ENCODE measurements at regions not wholly inside any gene's neighbourhood (a gene's known extent, or its start where the extent isn't known, plus 50 kb on each side); places are given as distances from the start of the nearest gene placed in this dataset.

- Histone ChIP-seq H3K4me2 (ENCODE audit: insufficient read depth, low read length) (no peak overlapping the region), H3K79me2 (ENCODE audit: control insufficient read depth, insufficient read depth, low read length) (no peaks in the 10 kb centered on the region), H3K9me1 (replicated peaks; ENCODE audit: control insufficient read depth, extremely low read depth, insufficient read depth, low read length) (no peaks in the 10 kb centered on the region), H3K9ac (replicated peaks; ENCODE audit: extremely low read depth, insufficient read depth, low read length) (no peak overlapping the region), H3K4me3 (replicated peaks in 1 of 3; ENCODE audit: insufficient read depth in 1 of 3, low read depth in 1 of 3, low read length in 3 of 3) (no peak overlapping the region), H3K27ac (ENCODE audit: insufficient read depth, low read depth, low read length) (no peak overlapping the region), H3K36me3 (ENCODE audit: control insufficient read depth in 2 of 2, extremely low read depth in 1 of 2, insufficient read depth in 2 of 2, low read length in 2 of 2) (no peaks in the 10 kb centered on the region), H3K27me3 (ENCODE audit: control insufficient read depth in 2 of 2, insufficient read depth in 2 of 2, low read length in 2 of 2) (no peaks in the 10 kb centered on the region), H4K20me1 (replicated peaks; ENCODE audit: control insufficient read depth, extremely low read depth, insufficient read depth, low read length) (no peaks in the 10 kb centered on the region), H2AFZ (ENCODE audit: low read depth, low read length) (no peak overlapping the region), H3K9me3 (replicated peaks; ENCODE audit: control insufficient read depth, insufficient read depth, low read length) (no peaks in the 10 kb centered on the region), H3K4me1 (ENCODE audit: control insufficient read depth, extremely low read depth, insufficient read depth, low read length) (peaks cover 4% of the 10 kb centered on the region)
- TF ChIP-seq CTCF (IDR thresholded peaks at IDR 0.05; ENCODE audit: extremely low read depth in 1 of 2, insufficient read depth in 1 of 2, low read depth in 1 of 2, low read length in 2 of 2) (no peak), FOS (IDR thresholded peaks at IDR 0.05; ENCODE audit: borderline replicate concordance, insufficient read depth, low read length) (no peak), POLR2A (IDR thresholded peaks at IDR 0.05; ENCODE audit: low read depth, low read length) (no peak), EZH2 (IDR thresholded peaks at IDR 0.05; ENCODE audit: borderline replicate concordance, low read depth, low read length, severe bottlenecking) (no peak), POLR2AphosphoS5 (IDR thresholded peaks at IDR 0.05; ENCODE audit: insufficient read depth, low read depth, low read length) (no peak), MYC (IDR thresholded peaks at IDR 0.05; ENCODE audit: low read depth, low read length) (no peak), JUN (IDR thresholded peaks at IDR 0.05; ENCODE audit: borderline replicate concordance, insufficient read depth, insufficient read length, low read depth) (no peak), GATA2 (IDR thresholded peaks at IDR 0.05; ENCODE audit: insufficient read depth, insufficient read length, low read depth, low read length) (no peak)
- TF ChIP-seq, protein P1, sequence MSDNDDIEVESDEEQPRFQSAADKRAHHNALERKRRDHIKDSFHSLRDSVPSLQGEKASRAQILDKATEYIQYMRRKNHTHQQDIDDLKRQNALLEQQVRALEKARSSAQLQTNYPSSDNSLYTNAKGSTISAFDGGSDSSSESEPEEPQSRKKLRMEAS (IDR thresholded peaks at IDR 0.05; ENCODE audit: insufficient read depth, insufficient read length): no peak
- no TSS peak for BruUV-seq (replicated peaks)
- intact Hi-C loops (cut with micrococcal nuclease): no loop called here
- ChIA-PET CTCF (no interaction called here), POLR2A (no interaction called here)
- no peak for FAIRE-seq
- dilution Hi-C loops (cut with MboI; ENCODE audit: extremely low pct_ligation_motif_present, low sequenced_read_pairs): no loop called here
- DNase-seq (ENCODE audit: low read depth, low spot score): no peak
Measured at GRCh38 chr12:78760906-78761305, 103.7 kb upstream of the SYT1 start.
